GM23338 (cell line): ENCODE measurements at regions not wholly inside any gene's neighbourhood (a gene's known extent, or its start where the extent isn't known, plus 50 kb on each side); places are given as distances from the start of the nearest gene placed in this dataset.

Source experiments
- ATAC-seq: fragments of 200-7000 bp; cut with Tn5 transposase; 3 replicates; pipeline ENCODE4 v1.9.1; 2020
- DNase-seq: peaks from one replicate; pipeline ENCODE4 v3.0.0-alpha.2; 2015; ENCODE audit warnings: low spot score
- H2AFZ ChIP-seq: fragments of 200-600 bp; sonication (generic); 2 replicates; pipeline ENCODE4 v1.8.0; 2016; ENCODE audit warnings: antibody characterized with exemption, mild to moderate bottlenecking, moderate library complexity
- H3F3A ChIP-seq: fragments of 200-600 bp; sonication (generic); replicated peaks from 2 replicates; pipeline ENCODE4 v1.8.0; 2017; ENCODE audit warnings: antibody characterized with exemption, mixed run types, low read depth
- H3K27ac ChIP-seq: fragments of 200-600 bp; sonication (generic); 2 replicates; pipeline ENCODE4 v1.6.1; 2016; ENCODE audit warnings: low read depth
- H3K27me3 ChIP-seq: fragments of 200-600 bp; sonication (generic); 2 replicates; pipeline ENCODE4 v1.8.0; 2016; ENCODE audit warnings: mild to moderate bottlenecking, mixed run types, moderate library complexity; ENCODE audit not compliant: insufficient read depth
- H3K36me3 ChIP-seq: fragments of 200-600 bp; sonication (generic); 2 replicates; pipeline ENCODE4 v1.8.0; 2016; ENCODE audit warnings: mild to moderate bottlenecking; ENCODE audit not compliant: insufficient read depth
- H3K4me1 ChIP-seq: fragments of 200-600 bp; sonication (generic); 2 replicates; pipeline ENCODE4 v1.8.0; 2016; ENCODE audit warnings: mild to moderate bottlenecking, moderate library complexity; ENCODE audit not compliant: insufficient read depth
- H3K4me2 ChIP-seq: fragments of 200-600 bp; sonication (generic); 2 replicates; pipeline ENCODE4 v1.7.1; 2017; ENCODE audit warnings: mixed run types
- H3K4me3 ChIP-seq: fragments of 200-600 bp; sonication (generic); 2 replicates; pipeline ENCODE4 v1.6.1; 2016; ENCODE audit warnings: mixed run types
- H3K79me2 ChIP-seq: fragments of 200-600 bp; sonication (generic); replicated peaks from 2 replicates; pipeline ENCODE4 v1.8.0; 2017; ENCODE audit warnings: mild to moderate bottlenecking; ENCODE audit not compliant: insufficient read depth
- H3K9me2 ChIP-seq: fragments of 200-600 bp; sonication (generic); 2 replicates; pipeline ENCODE4 v1.8.0; 2017; ENCODE audit not compliant: insufficient read depth
- H4K20me1 ChIP-seq: fragments of 200-600 bp; sonication (generic); replicated peaks from 2 replicates; pipeline ENCODE4 v1.8.0; 2017; ENCODE audit warnings: mild to moderate bottlenecking; ENCODE audit not compliant: insufficient read depth
- H3K27ac Mint-ChIP-seq: 2 replicates; pipeline ENCODE4 v1.8.0; 2020; ENCODE audit warnings: inconsistent platforms, mild to moderate bottlenecking, moderate library complexity, mixed read lengths
- H3K27me3 Mint-ChIP-seq: 3 replicates; pipeline ENCODE4 v1.8.0; 2022; ENCODE audit warnings: low read depth, mild to moderate bottlenecking, moderate library complexity, mixed read lengths, inconsistent platforms; ENCODE audit not compliant: insufficient read depth, poor library complexity
- H3K36me3 Mint-ChIP-seq: 3 replicates; pipeline ENCODE4 v1.8.0; 2021; ENCODE audit warnings: low read depth, mild to moderate bottlenecking, inconsistent platforms, moderate library complexity, mixed read lengths
- H3K4me1 Mint-ChIP-seq: 3 replicates; pipeline ENCODE4 v1.8.0; 2020; ENCODE audit warnings: mild to moderate bottlenecking, inconsistent platforms, mixed read lengths
- H3K4me3 Mint-ChIP-seq: 3 replicates; pipeline ENCODE4 v1.8.0; 2021; ENCODE audit warnings: moderate library complexity, mild to moderate bottlenecking, inconsistent platforms, mixed read lengths
- H3K9me3 Mint-ChIP-seq: 3 replicates; pipeline ENCODE4 v1.8.0; 2020; ENCODE audit warnings: moderate library complexity, mild to moderate bottlenecking, inconsistent platforms, mixed read lengths
- CREB1 ChIP-seq: fragments of 250-450 bp; sonication (Bioruptor Pico); IDR thresholded peaks from 2 replicates; pipeline ENCODE4 v1.5.0; 2020; ENCODE audit warnings: low read depth, mild to moderate bottlenecking, moderate library complexity
- CTCF ChIP-seq, 2 experiments: fragments of 200-600 bp in 1 of 2; sonication (generic) in 1 of 2; conservative IDR thresholded peaks; 2 replicates each; pipeline versions ENCODE4 v1.5.1 to v1.6.1; 2016 to 2017; ENCODE audit warnings: antibody characterized with exemption in 2 of 2, low read depth in 2 of 2, mild to moderate bottlenecking in 2 of 2, moderate library complexity in 1 of 2
- ETS1 ChIP-seq: IDR thresholded peaks from 2 replicates; pipeline ENCODE4 v1.6.1; 2016; ENCODE audit warnings: antibody characterized with exemption
- EZH2 ChIP-seq: fragments of 200-600 bp; sonication (generic); IDR thresholded peaks from one replicate; pipeline ENCODE4 v1.8.0; 2017; ENCODE audit warnings: antibody characterized with exemption, mild to moderate bottlenecking, low read depth; ENCODE audit not compliant: unreplicated experiment
- EZH2phosphoT487 ChIP-seq: fragments of 200-600 bp; sonication (generic); IDR thresholded peaks from one replicate; pipeline ENCODE4 v1.8.1; 2018; ENCODE audit warnings: antibody characterized with exemption; ENCODE audit not compliant: unreplicated experiment
- JUNB ChIP-seq: IDR thresholded peaks from one replicate; pipeline ENCODE4 v1.6.1; 2016; ENCODE audit warnings: antibody characterized with exemption; ENCODE audit not compliant: unreplicated experiment
- NANOG ChIP-seq: IDR thresholded peaks from 2 replicates; pipeline ENCODE4 v1.6.1; 2016; ENCODE audit warnings: antibody characterized with exemption, borderline replicate concordance
- REST ChIP-seq: IDR thresholded peaks from one replicate; pipeline ENCODE4 v1.6.1; 2018; ENCODE audit warnings: antibody characterized with exemption; ENCODE audit not compliant: unreplicated experiment
- ZNF114 ChIP-seq: fragments of 250-450 bp; sonication (Bioruptor Pico); IDR thresholded peaks from 2 replicates; pipeline ENCODE4 v1.5.0; 2020; ENCODE audit warnings: mild to moderate bottlenecking, moderate library complexity

- Mint-ChIP-seq H3K27me3 (no peaks in the 10 kb centered on the region), H3K27ac (no peak overlapping the region)
Measured at GRCh38 chrX:110568441-110568840, 209.8 kb downstream of the RTL9 start.

GRCh38 chrX:110569506-110569905 lies 210.9 kb downstream of the RTL9 start:
- Mint-ChIP-seq H3K4me1 (no peaks in the 10 kb centered on the region), H3K27ac (no peak overlapping the region), H3K36me3 (no peaks in the 10 kb centered on the region), H3K27me3 (no peaks in the 10 kb centered on the region), H3K4me3 (no peak overlapping the region), H3K9me3 (0 out of 3 replicates have a peak, but pooled peaks cover 3% of the 10 kb centered on the region)
- Histone ChIP-seq H3K27ac (no peak overlapping the region), H3K9me2 (no peaks in the 10 kb centered on the region), H2AFZ (no peak overlapping the region), H3F3A (no peaks in the 10 kb centered on the region), H3K79me2 (no peaks in the 10 kb centered on the region), H3K4me3 (no peak overlapping the region), H4K20me1 (no peaks in the 10 kb centered on the region), H3K4me2 (no peak overlapping the region), H3K4me1 (no peaks in the 10 kb centered on the region), H3K36me3 (no peaks in the 10 kb centered on the region), H3K27me3 (no peaks in the 10 kb centered on the region)
- DNase-seq (no peak), ATAC-seq (no peak)
- TF ChIP-seq REST = no peak
- TF ChIP-seq NANOG = no peak
- TF ChIP-seq CREB1 (CRISPR knock-in tag) = no peak
- no peak for TF ChIP-seq JUNB
- TF ChIP-seq EZH2phosphoT487 = no peak
- TF ChIP-seq EZH2 = no peak
- TF ChIP-seq ETS1 = no peak

More at GRCh38 chrX:110568441-110568840, 209.8 kb downstream of the RTL9 start:
- TF ChIP-seq NANOG = no peak
- no peak for TF ChIP-seq ZNF114
- no peak for TF ChIP-seq CREB1 (CRISPR knock-in tag)
- TF ChIP-seq CTCF (conservative IDR thresholded peaks at IDR 0.05; ENCODE audit: low read depth in 2 of 2) = no peak
- TF ChIP-seq EZH2 = no peak
- Mint-ChIP-seq H3K4me3 (no peak overlapping the region), H3K9me3 (0 out of 3 replicates have a peak, but pooled peaks cover 3% of the 10 kb centered on the region), H3K4me1 (no peaks in the 10 kb centered on the region), H3K36me3 (no peaks in the 10 kb centered on the region)
- Histone ChIP-seq H4K20me1 (no peaks in the 10 kb centered on the region), H3K27ac (no peak overlapping the region), H3K4me3 (no peak overlapping the region), H3K4me2 (no peak overlapping the region), H2AFZ (no peak overlapping the region), H3K27me3 (no peaks in the 10 kb centered on the region), H3K36me3 (no peaks in the 10 kb centered on the region), H3F3A (no peaks in the 10 kb centered on the region), H3K9me2 (no peaks in the 10 kb centered on the region), H3K4me1 (no peaks in the 10 kb centered on the region), H3K79me2 (no peaks in the 10 kb centered on the region)
- DNase-seq (no peak), ATAC-seq (no peak)
